Amygdala (tissue), 56 donors: ENCODE measurements at regions not wholly inside any gene's neighbourhood (a gene's known extent, or its start where the extent isn't known, plus 50 kb on each side); places are given as distances from the start of the nearest gene placed in this dataset.
"Not testable (repeated sequence)": the region's sequence is repeated elsewhere in the genome, so short reads cannot be mapped to it uniquely, and the experiment has no call there.

ENCODE experiments used
- DNase-seq, 56 donors: peaks; one replicate each; lab custom pipeline; 2025; lab: John Stamatoyannopoulos, UW

DNA sequence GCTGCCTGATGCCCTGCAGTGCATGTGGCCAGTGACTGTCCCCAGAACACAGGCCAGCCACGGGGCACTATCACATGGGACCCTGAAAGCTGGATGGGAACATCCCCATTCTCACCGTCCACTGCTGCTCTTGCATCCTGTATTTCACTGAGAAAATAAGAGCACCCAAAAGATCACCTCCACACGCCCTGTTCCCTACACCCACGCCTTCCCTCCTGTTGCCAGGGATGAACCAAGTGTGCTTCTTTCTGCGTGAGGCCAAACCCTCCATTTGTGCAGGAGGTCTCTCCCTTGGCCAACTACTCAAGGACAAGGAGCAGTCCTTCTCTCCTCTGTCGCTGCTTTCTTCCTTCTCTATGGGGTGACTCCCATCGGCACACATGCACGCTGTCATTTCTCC, 118.3 kb downstream of the LRRC37A3 start:
- not testable (repeated sequence) for DNase-seq

DNA sequence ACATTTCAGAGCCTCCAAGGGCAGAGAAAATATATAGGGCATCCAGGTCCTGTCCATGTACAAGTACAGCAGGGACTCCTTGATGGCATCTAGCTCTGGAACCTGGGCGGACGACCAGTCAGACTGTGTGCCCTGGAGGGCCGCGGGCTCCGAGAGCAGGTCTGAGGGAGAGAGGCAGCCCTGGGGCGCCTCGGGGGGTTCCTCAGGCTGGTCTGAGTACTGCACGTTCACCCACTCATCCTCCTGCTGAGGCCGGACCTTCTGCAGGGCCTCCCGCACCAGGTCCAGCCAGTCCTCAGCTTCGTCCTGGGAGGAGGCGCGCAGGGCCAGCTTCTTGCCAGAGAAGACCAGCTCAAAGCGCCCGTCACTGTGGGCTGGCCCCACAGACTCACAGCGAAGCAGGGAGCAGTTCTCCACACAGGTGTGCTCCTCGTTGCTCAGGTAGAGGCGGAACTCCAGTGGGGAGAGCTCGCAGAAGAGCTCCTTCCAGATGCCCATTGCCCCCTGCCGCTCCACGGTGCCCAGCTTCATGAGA, 118.8 kb downstream of the LRRC37A3 start:
- DNase-seq: not testable (repeated sequence)

GRCh38 chr17:64799543-64800188, 119.6 kb downstream of the LRRC37A3 start:
- DNase-seq: not testable (repeated sequence)

GRCh38 chr17:64798961-64799360, 120.3 kb downstream of the LRRC37A3 start:
- not testable (repeated sequence) for DNase-seq

DNA sequence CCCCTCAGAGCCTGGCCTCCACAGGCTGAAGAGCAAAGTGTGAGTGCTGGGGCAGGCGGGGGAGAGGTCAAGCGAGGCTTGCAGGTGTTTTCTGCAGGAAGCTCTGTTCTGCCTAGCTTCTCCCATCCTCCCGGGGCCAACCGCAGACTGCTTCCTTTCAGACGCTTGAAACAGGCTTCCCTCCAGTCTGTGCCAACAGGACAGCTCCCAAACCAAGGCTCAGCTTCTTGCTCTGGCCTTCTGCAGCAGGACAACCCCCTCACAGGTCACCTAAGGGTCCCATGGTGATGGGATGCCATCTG, 120.8 kb downstream of the LRRC37A3 start:
- DNase-seq: not testable (repeated sequence)

DNA sequence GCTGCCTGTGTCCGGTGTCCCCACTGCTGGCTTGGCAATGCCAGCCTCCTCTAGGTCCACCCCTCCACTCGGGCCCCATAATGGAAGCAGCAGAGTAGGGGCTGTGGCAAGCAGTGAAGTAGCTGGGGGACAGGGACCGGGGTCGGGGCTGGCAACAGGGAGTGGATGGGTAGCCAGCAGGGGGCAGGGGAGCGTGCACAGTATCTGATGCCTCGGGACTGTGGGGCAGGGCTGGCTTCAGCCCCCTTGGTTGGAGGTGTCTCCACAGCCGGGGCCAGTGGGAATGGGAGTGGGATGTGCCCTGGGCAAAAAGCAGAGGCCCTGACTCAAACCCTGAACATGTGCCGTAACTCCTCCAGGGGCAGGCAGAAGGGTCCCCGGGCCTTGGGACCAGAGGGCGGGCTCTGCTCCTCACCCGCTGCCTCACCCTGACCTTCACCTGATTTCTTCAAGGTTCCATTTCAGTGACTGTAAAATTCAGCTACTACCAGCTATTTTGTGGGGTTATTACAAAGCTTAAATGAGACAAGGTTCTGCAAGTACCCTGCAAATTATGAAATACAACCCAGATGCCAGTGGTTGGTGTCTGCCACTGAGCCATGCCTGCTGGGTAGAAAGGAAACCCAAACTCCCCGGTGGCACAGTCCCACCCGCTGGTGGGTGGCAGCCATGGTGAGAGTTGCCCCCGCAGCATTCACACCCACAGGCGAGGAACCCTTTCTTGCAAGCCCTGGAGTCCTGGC, 121.4 kb downstream of the LRRC37A3 start:
- DNase-seq: not testable (repeated sequence)

DNA sequence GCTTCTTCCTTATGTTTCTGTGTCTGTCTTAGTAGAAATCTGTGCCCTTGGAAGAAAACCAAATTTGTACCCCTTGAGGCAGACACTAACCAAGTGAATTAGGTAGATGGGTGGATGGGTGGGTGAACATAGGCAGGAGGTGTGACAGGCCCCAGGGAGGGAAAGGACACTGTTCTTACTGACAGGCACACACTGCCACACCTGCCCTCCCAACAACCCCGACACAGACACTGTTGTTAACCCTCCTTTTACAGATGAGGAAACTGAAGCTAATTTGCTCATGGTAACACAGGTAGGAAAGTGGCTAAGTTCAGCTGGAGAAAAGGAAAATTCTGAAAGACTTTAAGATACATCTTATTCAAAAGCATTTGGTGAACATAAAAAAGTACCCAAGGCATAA, 123.9 kb downstream of the LRRC37A3 start:
- not testable (repeated sequence) for DNase-seq

GRCh38 chr17:64794548-64795274, 124.6 kb downstream of the LRRC37A3 start:
- not testable (repeated sequence) for DNase-seq

GRCh38 chr17:64794113-64794512, 125.2 kb downstream of the LRRC37A3 start:
- not testable (repeated sequence) for DNase-seq

- not testable (repeated sequence) for DNase-seq
Observed at GRCh38 chr17:64792793-64793575, 126.3 kb downstream of the LRRC37A3 start.

DNA sequence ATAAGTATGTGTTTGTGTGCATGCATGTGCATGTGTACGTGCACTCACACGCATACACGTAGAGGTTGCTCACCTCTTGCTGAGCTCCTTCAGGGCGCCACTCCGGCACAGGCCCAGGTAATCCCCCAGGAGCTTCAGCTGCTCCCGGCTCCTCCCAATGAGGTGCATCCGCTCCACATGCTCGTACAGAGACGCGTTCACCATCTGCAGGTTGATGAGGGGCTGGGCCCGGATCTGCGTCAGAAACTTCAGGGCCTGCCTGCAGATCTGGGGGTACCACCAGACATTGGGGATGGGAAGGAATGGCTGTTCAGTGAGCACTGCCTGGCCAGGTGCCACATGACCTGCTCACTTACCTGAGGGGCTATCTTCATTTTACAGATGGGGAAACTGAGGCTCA, 127.0 kb downstream of the LRRC37A3 start:
- not testable (repeated sequence) for DNase-seq

GRCh38 chr17:64791691-64792090, 127.6 kb downstream of the LRRC37A3 start:
- DNase-seq: not testable (repeated sequence)

GRCh38 chr17:64791226-64791625, 128.1 kb downstream of the LRRC37A3 start:
- not testable (repeated sequence) for DNase-seq

- not testable (repeated sequence) for DNase-seq
Observed at GRCh38 chr17:64790690-64791089, 128.6 kb upstream of the SMURF2 start.

DNA sequence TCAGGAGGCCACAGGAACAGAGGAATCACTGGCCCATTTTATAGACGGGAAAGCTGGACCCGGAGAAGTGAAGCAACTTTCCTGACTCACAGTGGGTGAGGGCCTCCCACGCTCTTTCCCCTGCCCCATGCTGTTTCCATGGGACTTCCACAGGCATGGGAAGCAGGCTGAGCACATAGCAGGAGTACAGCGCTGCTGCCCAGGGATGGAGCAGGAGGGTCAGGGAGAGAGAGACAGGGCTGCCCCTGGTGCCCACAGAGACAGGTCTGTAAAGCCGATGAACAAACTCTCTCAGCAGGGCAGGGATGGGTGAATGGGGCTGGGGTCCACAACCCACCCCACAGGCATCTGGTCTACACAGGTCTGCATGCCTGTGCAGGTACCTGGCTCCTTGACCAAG, 128.1 kb upstream of the SMURF2 start:
- DNase-seq: not testable (repeated sequence)

DNA sequence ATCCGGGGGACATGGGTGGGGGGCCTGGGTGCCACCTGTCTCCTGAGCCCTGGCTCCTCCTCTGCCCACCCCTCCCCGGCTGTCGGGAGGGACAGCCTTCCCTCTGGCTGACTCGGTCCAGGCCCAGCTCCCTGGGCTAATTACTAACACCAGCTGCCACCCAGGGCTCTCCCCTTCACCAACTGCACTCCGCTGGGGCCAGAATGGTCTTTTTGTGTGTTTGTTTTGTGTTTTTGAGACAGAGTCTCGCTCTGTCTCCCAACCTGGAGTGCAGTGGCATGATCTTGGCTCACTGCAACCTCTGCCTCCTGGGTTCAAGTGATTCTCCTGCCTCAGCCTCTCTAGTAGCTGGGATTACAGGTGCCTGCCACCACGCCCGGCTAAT, 126.9 kb upstream of the SMURF2 start:
- not testable (repeated sequence) for DNase-seq

- DNase-seq: no peak
Observed at GRCh38 chr17:64788286-64789060, 126.4 kb upstream of the SMURF2 start.

DNA sequence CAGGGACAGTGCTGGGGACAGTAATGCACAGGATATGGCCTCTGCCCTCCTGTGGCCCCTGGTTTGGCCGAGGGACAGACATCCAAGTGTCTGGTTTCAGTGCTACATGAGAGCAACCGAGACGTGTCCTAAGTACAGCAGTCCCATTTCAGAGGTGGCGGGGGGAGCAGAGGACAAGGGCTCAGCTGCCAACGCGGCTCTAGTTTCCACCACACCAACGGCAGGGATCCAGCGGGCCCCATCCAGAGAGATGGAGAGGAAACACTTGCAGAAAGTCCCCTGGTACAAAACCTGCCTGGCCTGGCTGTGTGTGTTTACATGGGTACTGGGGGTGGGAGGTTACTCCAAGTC, 125.8 kb upstream of the SMURF2 start:
- DNase-seq: no peak

GRCh38 chr17:64787255-64787920, 125.3 kb upstream of the SMURF2 start:
- no peak for DNase-seq
